Tibial artery (tissue), 4 donors: ENCODE measurements at regions not wholly inside any gene's neighbourhood (a gene's known extent, or its start where the extent isn't known, plus 50 kb on each side); places are given as distances from the start of the nearest gene placed in this dataset.

ENCODE experiments used
- DNase-seq, 2 donors: peaks; one replicate each; pipeline ENCODE4 v3.0.0-alpha.2; 2019
- H3K27ac ChIP-seq, 2 donors: fragments of 200-600 bp; sonication (generic) in 1 of 2; 1 replicate in 1 of 2; 2 replicates in 1 of 2; pipeline ENCODE4 v1.5.1; 2018 to 2019; ENCODE audit warnings: mild to moderate bottlenecking in 1 of 2
- H3K27me3 ChIP-seq, 2 donors: fragments of 200-600 bp; sonication (generic) in 1 of 2; one replicate each; pipeline versions ENCODE4 v1.5.1 to v1.6.0; 2016 to 2019
- H3K36me3 ChIP-seq, 3 donors: fragments of 200-600 bp; sonication (generic) in 2 of 3; one replicate each; pipeline ENCODE4 v1.5.1; 2016 to 2019; ENCODE audit warnings: mild to moderate bottlenecking in 2 of 3
- H3K4me1 ChIP-seq, 4 donors: fragments of 200-600 bp; sonication (generic) in 2 of 4; 1 replicate in 3 of 4; 2 replicates in 1 of 4; pipeline ENCODE4 v1.5.1; 2016 to 2019
- H3K4me3 ChIP-seq, 2 donors: fragments of 200-600 bp; sonication (generic) in 1 of 2; 1 replicate in 1 of 2; 2 replicates in 1 of 2; pipeline ENCODE4 v1.5.1; 2018 to 2019; ENCODE audit warnings: mild to moderate bottlenecking in 2 of 2
- H3K9me3 ChIP-seq, 3 donors: fragments of 200-600 bp; sonication (generic) in 1 of 3; one replicate each; pipeline ENCODE4 v1.5.1; 2016 to 2019
- CTCF ChIP-seq, 2 experiments: fragments of 200-600 bp in 1 of 2; fragments of 450-650 bp in 1 of 2; IDR thresholded peaks; one replicate each; pipeline ENCODE4 v1.5.1; 2017 to 2019; ENCODE audit warnings: antibody characterized with exemption in 2 of 2, mild to moderate bottlenecking in 1 of 2, moderate library complexity in 1 of 2
- intact Hi-C: fragments of 100-400 bp; cut with DNase I; formaldehyde crosslinking; loops from one replicate; pipeline ENCODE4 v1.15.0; 2023; ENCODE audit warnings: low total_unique reads

GRCh38 chr10:89954787-89955566, 253.6 kb downstream of the KIF20B start:
- no peak overlapping the region for H3K4me3 ChIP-seq
- no peaks in the 10 kb centered on the region for H3K4me1 ChIP-seq
- H3K9me3 ChIP-seq: no peaks in the 10 kb centered on the region
- TF ChIP-seq CTCF (IDR thresholded peaks at IDR 0.05): peak; percentile 9 to 19
- intact Hi-C loops: no loop called here
- H3K27ac ChIP-seq: no peak overlapping the region
- no peaks in the 10 kb centered on the region for H3K36me3 ChIP-seq
- DNase-seq: no peak
- H3K27me3 ChIP-seq: no peaks in the 10 kb centered on the region

- no peak for TF ChIP-seq CTCF (IDR thresholded peaks at IDR 0.05)
- no peaks in the 10 kb centered on the region for H3K27me3 ChIP-seq
- no peak overlapping the region for H3K27ac ChIP-seq
- H3K4me1 ChIP-seq: no peaks in the 10 kb centered on the region
- intact Hi-C loops: no loop called here
- H3K9me3 ChIP-seq: no peaks in the 10 kb centered on the region
- DNase-seq: no peak
- H3K36me3 ChIP-seq: no peaks in the 10 kb centered on the region
- H3K4me3 ChIP-seq: no peak overlapping the region
Observed at GRCh38 chr10:89959433-89960110, 258.2 kb downstream of the KIF20B start.

- no peaks in the 10 kb centered on the region for H3K36me3 ChIP-seq
- no peak for TF ChIP-seq CTCF (IDR thresholded peaks at IDR 0.05)
- H3K27me3 ChIP-seq: no peaks in the 10 kb centered on the region
Observed at GRCh38 chr10:89963451-89964102, 262.2 kb downstream of the KIF20B start.

GRCh38 chr10:89966211-89966610, 264.8 kb downstream of the KIF20B start:
- Histone ChIP-seq H3K4me3 (no peak overlapping the region), H3K9me3 (no peaks in the 10 kb centered on the region), H3K27ac (no peak overlapping the region), H3K36me3 (no peaks in the 10 kb centered on the region), H3K27me3 (no peaks in the 10 kb centered on the region), H3K4me1 (no peaks in the 10 kb centered on the region)
- intact Hi-C loops: no loop called here
- no peak for DNase-seq
- no peak for TF ChIP-seq CTCF (IDR thresholded peaks at IDR 0.05)

More at GRCh38 chr10:89963451-89964102, 262.2 kb downstream of the KIF20B start:
- no peaks in the 10 kb centered on the region for H3K4me1 ChIP-seq
- DNase-seq: no peak
- no peak overlapping the region for H3K27ac ChIP-seq
- intact Hi-C loops: no loop called here
- H3K9me3 ChIP-seq: no peaks in the 10 kb centered on the region
- no peak overlapping the region for H3K4me3 ChIP-seq

GRCh38 chr10:89973326-89973725, 271.9 kb downstream of the KIF20B start:
- no peaks in the 10 kb centered on the region for H3K4me1 ChIP-seq
- intact Hi-C loops: no loop called here
- DNase-seq: no peak
- no peak for TF ChIP-seq CTCF (IDR thresholded peaks at IDR 0.05)
- no peaks in the 10 kb centered on the region for H3K9me3 ChIP-seq
- H3K27ac ChIP-seq: no peak overlapping the region
- no peaks in the 10 kb centered on the region for H3K27me3 ChIP-seq
- H3K36me3 ChIP-seq: no peaks in the 10 kb centered on the region
- no peak overlapping the region for H3K4me3 ChIP-seq
